ENCODE measurements at regions not wholly inside any gene's neighbourhood (a gene's known extent, or its start where the extent isn't known, plus 50 kb on each side); places are given as distances from the start of the nearest gene placed in this dataset.

GRCh38 chr7:88402529-88402928, 95.8 kb upstream of the STEAP4 start:
- Histone ChIP-seq H3K4me1 (ENCODE audit: control insufficient read depth in 5 of 5, insufficient read depth in 5 of 5, low read length in 5 of 5) (peaks cover 0 to 7% (median 0%) of the 10 kb centered on the region in 5 donors), H3K36me3 (ENCODE audit: control insufficient read depth in 5 of 5, insufficient read depth in 5 of 5, low read length in 5 of 5) (no peaks in the 10 kb centered on the region), H3K9me3 (ENCODE audit: control insufficient read depth in 5 of 5, low read length in 5 of 5) (peaks cover 0 to 4% (median 0%) of the 10 kb centered on the region in 5 donors), H3K4me3 (ENCODE audit: low read depth in 1 of 5, low read length in 5 of 5) (no peak overlapping the region), H3K27ac (ENCODE audit: low read depth, low read length) (no peak overlapping the region), H3K27me3 (ENCODE audit: control insufficient read depth in 5 of 5, insufficient read depth in 4 of 5, low read length in 5 of 5) (no peaks in the 10 kb centered on the region), H3K9ac (ENCODE audit: low read length in 5 of 5) (no peak overlapping the region)

GRCh38 chr7:88401009-88401623, 94.4 kb upstream of the STEAP4 start:
- no peak overlapping the region for H3K4me3 ChIP-seq (ENCODE audit: low read depth in 1 of 5, low read length in 5 of 5)
- H3K4me1 ChIP-seq (ENCODE audit: control insufficient read depth in 5 of 5, insufficient read depth in 5 of 5, low read length in 5 of 5) = peaks cover 0 to 7% (median 0%) of the 10 kb centered on the region in 5 donors
- no peaks in the 10 kb centered on the region for H3K27me3 ChIP-seq (ENCODE audit: control insufficient read depth in 5 of 5, insufficient read depth in 4 of 5, low read length in 5 of 5)
- H3K9ac ChIP-seq (ENCODE audit: low read length in 5 of 5) = no peak overlapping the region
- no peaks in the 10 kb centered on the region for H3K36me3 ChIP-seq (ENCODE audit: control insufficient read depth in 5 of 5, insufficient read depth in 5 of 5, low read length in 5 of 5)
- H3K27ac ChIP-seq (ENCODE audit: low read depth, low read length) = no peak overlapping the region
- H3K9me3 ChIP-seq (ENCODE audit: control insufficient read depth in 5 of 5, low read length in 5 of 5) = no peaks in the 10 kb centered on the region

- peaks cover 0 to 7% (median 0%) of the 10 kb centered on the region in 5 donors for H3K4me1 ChIP-seq (ENCODE audit: control insufficient read depth in 5 of 5, insufficient read depth in 5 of 5, low read length in 5 of 5)
- no peak overlapping the region for H3K27ac ChIP-seq (ENCODE audit: low read depth, low read length)
- no peaks in the 10 kb centered on the region for H3K27me3 ChIP-seq (ENCODE audit: control insufficient read depth in 5 of 5, insufficient read depth in 4 of 5, low read length in 5 of 5)
- no peak overlapping the region for H3K4me3 ChIP-seq (ENCODE audit: low read depth in 1 of 5, low read length in 5 of 5)
- no peaks in the 10 kb centered on the region for H3K36me3 ChIP-seq (ENCODE audit: control insufficient read depth in 5 of 5, insufficient read depth in 5 of 5, low read length in 5 of 5)
- H3K9me3 ChIP-seq (ENCODE audit: control insufficient read depth in 5 of 5, low read length in 5 of 5) = no peaks in the 10 kb centered on the region
- no peak overlapping the region for H3K9ac ChIP-seq (ENCODE audit: low read length in 5 of 5)
These were observed 93.1 kb upstream of the STEAP4 start for GRCh38 chr7:88399696-88400240.

- H3K27ac ChIP-seq (ENCODE audit: low read depth, low read length) = no peak overlapping the region
- H3K9me3 ChIP-seq (ENCODE audit: control insufficient read depth in 5 of 5, low read length in 5 of 5) = no peaks in the 10 kb centered on the region
- H3K4me3 ChIP-seq (ENCODE audit: low read depth in 1 of 5, low read length in 5 of 5) = no peak overlapping the region
- H3K4me1 ChIP-seq (ENCODE audit: control insufficient read depth in 5 of 5, insufficient read depth in 5 of 5, low read length in 5 of 5) = peaks cover 0 to 7% (median 0%) of the 10 kb centered on the region in 5 donors
- no peaks in the 10 kb centered on the region for H3K27me3 ChIP-seq (ENCODE audit: control insufficient read depth in 5 of 5, insufficient read depth in 4 of 5, low read length in 5 of 5)
- no peak overlapping the region for H3K9ac ChIP-seq (ENCODE audit: low read length in 5 of 5)
- no peaks in the 10 kb centered on the region for H3K36me3 ChIP-seq (ENCODE audit: control insufficient read depth in 5 of 5, insufficient read depth in 5 of 5, low read length in 5 of 5)
These were observed 92.3 kb upstream of the STEAP4 start for GRCh38 chr7:88399036-88399435.

GRCh38 chr7:88398459-88398858, 91.8 kb upstream of the STEAP4 start:
- Histone ChIP-seq H3K4me3 (ENCODE audit: low read depth in 1 of 5, low read length in 5 of 5) (no peak overlapping the region), H3K4me1 (ENCODE audit: control insufficient read depth in 5 of 5, insufficient read depth in 5 of 5, low read length in 5 of 5) (peaks cover 0 to 7% (median 0%) of the 10 kb centered on the region in 5 donors), H3K27ac (ENCODE audit: low read depth, low read length) (no peak overlapping the region), H3K9me3 (ENCODE audit: control insufficient read depth in 5 of 5, low read length in 5 of 5) (no peaks in the 10 kb centered on the region), H3K36me3 (ENCODE audit: control insufficient read depth in 5 of 5, insufficient read depth in 5 of 5, low read length in 5 of 5) (no peaks in the 10 kb centered on the region), H3K9ac (ENCODE audit: low read length in 5 of 5) (no peak overlapping the region), H3K27me3 (ENCODE audit: control insufficient read depth in 5 of 5, insufficient read depth in 4 of 5, low read length in 5 of 5) (no peaks in the 10 kb centered on the region)

GRCh38 chr7:88396948-88397322, 90.2 kb upstream of the STEAP4 start:
- no peak overlapping the region for H3K27ac ChIP-seq (ENCODE audit: low read depth, low read length)
- no peak overlapping the region for H3K9ac ChIP-seq (ENCODE audit: low read length in 5 of 5)
- no peak overlapping the region for H3K4me3 ChIP-seq (ENCODE audit: low read depth in 1 of 5, low read length in 5 of 5)
- H3K4me1 ChIP-seq (ENCODE audit: control insufficient read depth in 5 of 5, insufficient read depth in 5 of 5, low read length in 5 of 5) = peaks cover 0 to 7% (median 0%) of the 10 kb centered on the region in 5 donors
- H3K36me3 ChIP-seq (ENCODE audit: control insufficient read depth in 5 of 5, insufficient read depth in 5 of 5, low read length in 5 of 5) = no peaks in the 10 kb centered on the region
- H3K27me3 ChIP-seq (ENCODE audit: control insufficient read depth in 5 of 5, insufficient read depth in 4 of 5, low read length in 5 of 5) = no peaks in the 10 kb centered on the region
- H3K9me3 ChIP-seq (ENCODE audit: control insufficient read depth in 5 of 5, low read length in 5 of 5) = no peaks in the 10 kb centered on the region

GRCh38 chr7:88396295-88396947, 89.7 kb upstream of the STEAP4 start:
- peaks cover 0 to 7% (median 0%) of the 10 kb centered on the region in 5 donors for H3K4me1 ChIP-seq (ENCODE audit: control insufficient read depth in 5 of 5, insufficient read depth in 5 of 5, low read length in 5 of 5)
- H3K9ac ChIP-seq (ENCODE audit: low read length in 5 of 5) = no peak overlapping the region
- no peaks in the 10 kb centered on the region for H3K9me3 ChIP-seq (ENCODE audit: control insufficient read depth in 5 of 5, low read length in 5 of 5)
- H3K4me3 ChIP-seq (ENCODE audit: low read depth in 1 of 5, low read length in 5 of 5) = no peak overlapping the region
- H3K27ac ChIP-seq (ENCODE audit: low read depth, low read length) = no peak overlapping the region
- H3K36me3 ChIP-seq (ENCODE audit: control insufficient read depth in 5 of 5, insufficient read depth in 5 of 5, low read length in 5 of 5) = no peaks in the 10 kb centered on the region
- no peaks in the 10 kb centered on the region for H3K27me3 ChIP-seq (ENCODE audit: control insufficient read depth in 5 of 5, insufficient read depth in 4 of 5, low read length in 5 of 5)

DNA sequence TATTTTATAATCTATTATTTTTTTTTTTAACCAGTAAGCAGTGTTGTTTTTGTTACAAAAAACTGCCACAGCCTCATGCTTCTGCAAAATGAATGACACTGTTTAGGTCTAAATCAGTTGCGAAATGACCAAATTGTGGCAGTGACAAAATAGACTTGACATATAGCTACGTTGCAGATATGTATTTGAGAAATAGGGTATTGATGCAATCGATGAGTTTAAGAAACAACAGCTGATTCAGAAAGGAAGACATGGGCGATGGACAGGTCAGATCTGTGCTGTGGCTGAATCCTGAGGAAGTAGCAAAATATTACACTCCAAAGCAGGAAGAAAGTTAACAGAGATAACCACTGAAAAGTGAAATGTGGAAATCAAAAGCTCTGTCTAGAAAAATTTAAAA, 89.0 kb upstream of the STEAP4 start:
- Histone ChIP-seq H3K4me3 (ENCODE audit: low read depth in 1 of 5, low read length in 5 of 5) (no peak overlapping the region), H3K9ac (ENCODE audit: low read length in 5 of 5) (no peak overlapping the region), H3K27me3 (ENCODE audit: control insufficient read depth in 5 of 5, insufficient read depth in 4 of 5, low read length in 5 of 5) (no peaks in the 10 kb centered on the region), H3K27ac (ENCODE audit: low read depth, low read length) (no peak overlapping the region), H3K9me3 (ENCODE audit: control insufficient read depth in 5 of 5, low read length in 5 of 5) (no peaks in the 10 kb centered on the region), H3K36me3 (ENCODE audit: control insufficient read depth in 5 of 5, insufficient read depth in 5 of 5, low read length in 5 of 5) (no peaks in the 10 kb centered on the region), H3K4me1 (ENCODE audit: control insufficient read depth in 5 of 5, insufficient read depth in 5 of 5, low read length in 5 of 5) (peaks cover 0 to 7% (median 0%) of the 10 kb centered on the region in 5 donors)

- H3K9ac ChIP-seq (ENCODE audit: low read length in 5 of 5) = no peak overlapping the region
- no peaks in the 10 kb centered on the region for H3K36me3 ChIP-seq (ENCODE audit: control insufficient read depth in 5 of 5, insufficient read depth in 5 of 5, low read length in 5 of 5)
- no peak overlapping the region for H3K27ac ChIP-seq (ENCODE audit: low read depth, low read length)
These were observed 84.6 kb upstream of the STEAP4 start for GRCh38 chr7:88391247-88391646.

DNA sequence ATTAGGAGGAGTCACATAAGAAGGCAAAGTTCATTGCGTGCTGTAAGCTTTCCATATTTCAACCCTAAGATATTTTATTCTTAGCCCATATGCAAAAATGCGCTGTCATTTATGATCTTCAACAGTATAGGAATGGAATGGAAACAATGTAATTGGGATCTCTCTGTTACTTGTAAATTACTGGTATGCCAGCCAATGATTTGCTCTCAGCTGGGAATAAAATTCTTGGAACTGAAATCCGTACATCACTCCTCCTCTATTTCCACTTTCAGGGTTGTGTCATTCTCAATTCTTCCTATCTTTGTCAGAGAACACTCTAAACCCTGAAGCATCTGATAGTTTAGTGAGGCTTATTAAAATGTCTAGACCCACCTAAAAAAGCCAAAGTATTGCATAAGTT, 80.7 kb upstream of the STEAP4 start:
- Histone ChIP-seq H3K27ac (ENCODE audit: low read depth, low read length) (no peak overlapping the region), H3K9me3 (ENCODE audit: control insufficient read depth in 5 of 5, low read length in 5 of 5) (no peaks in the 10 kb centered on the region), H3K4me3 (ENCODE audit: low read depth in 1 of 5, low read length in 5 of 5) (no peak overlapping the region), H3K4me1 (ENCODE audit: control insufficient read depth in 5 of 5, insufficient read depth in 5 of 5, low read length in 5 of 5) (peaks cover 0 to 4% (median 0%) of the 10 kb centered on the region in 5 donors), H3K36me3 (ENCODE audit: control insufficient read depth in 5 of 5, insufficient read depth in 5 of 5, low read length in 5 of 5) (no peaks in the 10 kb centered on the region), H3K27me3 (ENCODE audit: control insufficient read depth in 5 of 5, insufficient read depth in 4 of 5, low read length in 5 of 5) (no peaks in the 10 kb centered on the region), H3K9ac (ENCODE audit: low read length in 5 of 5) (no peak overlapping the region)

More at GRCh38 chr7:88391247-88391646, 84.6 kb upstream of the STEAP4 start:
- H3K9me3 ChIP-seq (ENCODE audit: control insufficient read depth in 5 of 5, low read length in 5 of 5) = no peaks in the 10 kb centered on the region
- no peak overlapping the region for H3K4me3 ChIP-seq (ENCODE audit: low read depth in 1 of 5, low read length in 5 of 5)
- no peaks in the 10 kb centered on the region for H3K27me3 ChIP-seq (ENCODE audit: control insufficient read depth in 5 of 5, insufficient read depth in 4 of 5, low read length in 5 of 5)
- H3K4me1 ChIP-seq (ENCODE audit: control insufficient read depth in 5 of 5, insufficient read depth in 5 of 5, low read length in 5 of 5) = peaks cover 0 to 4% (median 0%) of the 10 kb centered on the region in 5 donors

Data from subcutaneous abdominal adipose tissue (tissue), 5 donors.